ENCODE measurements at regions not wholly inside any gene's neighbourhood (a gene's known extent, or its start where the extent isn't known, plus 50 kb on each side); places are given as distances from the start of the nearest gene placed in this dataset.

GRCh38 chr16:8519179-8519578, 71.1 kb downstream of the TMEM114 start:
- H3K27ac Mint-ChIP-seq = no peak overlapping the region
- no peak for DNase-seq
- H3K9me3 Mint-ChIP-seq = no peaks in the 10 kb centered on the region
- ATAC-seq = no peak
- H3K27me3 Mint-ChIP-seq = peaks cover 8% of the 10 kb centered on the region
- H3K4me3 Mint-ChIP-seq = no peak overlapping the region
- H3K4me1 Mint-ChIP-seq = no peaks in the 10 kb centered on the region

GRCh38 chr16:8517280-8517679, 73.0 kb downstream of the TMEM114 start:
- no peak for ATAC-seq
- H3K4me3 Mint-ChIP-seq = no peak overlapping the region
- no peak overlapping the region for H3K27ac Mint-ChIP-seq
- H3K27me3 Mint-ChIP-seq = peaks cover 2% of the 10 kb centered on the region
- no peak for DNase-seq
- H3K9me3 Mint-ChIP-seq = no peaks in the 10 kb centered on the region
- H3K4me1 Mint-ChIP-seq = no peaks in the 10 kb centered on the region

- Mint-ChIP-seq H3K27me3 (no peaks in the 10 kb centered on the region), H3K4me3 (no peak overlapping the region), H3K27ac (no peak overlapping the region), H3K9me3 (no peaks in the 10 kb centered on the region), H3K4me1 (no peaks in the 10 kb centered on the region)
- DNase-seq (no peak), ATAC-seq (no peak)
These were observed 73.8 kb downstream of the TMEM114 start for GRCh38 chr16:8516471-8516870.

- H3K27me3 Mint-ChIP-seq = no peaks in the 10 kb centered on the region
- H3K27ac Mint-ChIP-seq = no peak overlapping the region
- H3K4me3 Mint-ChIP-seq = no peak overlapping the region
- H3K4me1 Mint-ChIP-seq = no peaks in the 10 kb centered on the region
- H3K9me3 Mint-ChIP-seq = no peaks in the 10 kb centered on the region
- ATAC-seq (no peak), DNase-seq (no peak)
These were observed 77.2 kb downstream of the TMEM114 start for GRCh38 chr16:8512941-8513624.

- H3K4me3 Mint-ChIP-seq = no peak overlapping the region
- DNase-seq = no peak
These were observed 78.8 kb downstream of the TMEM114 start for GRCh38 chr16:8511464-8511863.

GRCh38 chr16:8510160-8510559, 80.2 kb downstream of the TMEM114 start:
- H3K4me3 Mint-ChIP-seq = no peak overlapping the region
- no peaks in the 10 kb centered on the region for H3K9me3 Mint-ChIP-seq
- no peaks in the 10 kb centered on the region for H3K4me1 Mint-ChIP-seq
- peaks cover 22% of the 10 kb centered on the region for H3K27me3 Mint-ChIP-seq
- H3K27ac Mint-ChIP-seq = no peak overlapping the region
- DNase-seq (no peak), ATAC-seq (no peak)

More at GRCh38 chr16:8511464-8511863, 78.8 kb downstream of the TMEM114 start:
- no peak overlapping the region for H3K27ac Mint-ChIP-seq
- H3K9me3 Mint-ChIP-seq = no peaks in the 10 kb centered on the region
- no peaks in the 10 kb centered on the region for H3K4me1 Mint-ChIP-seq
- no peak for ATAC-seq
- H3K27me3 Mint-ChIP-seq = peaks cover 9% of the 10 kb centered on the region

- ATAC-seq (no peak), DNase-seq (no peak)
- Mint-ChIP-seq H3K4me3 (no peak overlapping the region), H3K27me3 (peaks cover 22% of the 10 kb centered on the region), H3K27ac (no peak overlapping the region), H3K9me3 (peaks cover 0 to 4% of the 10 kb centered on the region in 2 donors), H3K4me1 (no peaks in the 10 kb centered on the region)
These were observed 84.9 kb downstream of the TMEM114 start for GRCh38 chr16:8505327-8505991.

GRCh38 chr16:8502446-8502845, 87.9 kb downstream of the TMEM114 start:
- ATAC-seq = no peak

GRCh38 chr16:8500351-8500750, 90.0 kb downstream of the TMEM114 start:
- Mint-ChIP-seq H3K4me3 (no peak overlapping the region), H3K9me3 (peaks cover 0 to 4% of the 10 kb centered on the region in 2 donors), H3K4me1 (no peaks in the 10 kb centered on the region), H3K27me3 (peaks cover 2% of the 10 kb centered on the region), H3K27ac (no peak overlapping the region)
- DNase-seq (no peak), ATAC-seq (no peak)

More at GRCh38 chr16:8502446-8502845, 87.9 kb downstream of the TMEM114 start:
- Mint-ChIP-seq H3K4me3 (no peak overlapping the region), H3K9me3 (peaks cover 0 to 4% of the 10 kb centered on the region in 2 donors), H3K27ac (no peak overlapping the region), H3K27me3 (peaks cover 22% of the 10 kb centered on the region), H3K4me1 (no peaks in the 10 kb centered on the region)
- DNase-seq = no peak

- no peaks in the 10 kb centered on the region for H3K9me3 Mint-ChIP-seq
- peaks cover 7% of the 10 kb centered on the region for H3K27me3 Mint-ChIP-seq
- H3K4me3 Mint-ChIP-seq = no peak overlapping the region
- no peak overlapping the region for H3K27ac Mint-ChIP-seq
- DNase-seq (no peak), ATAC-seq (no peak)
- H3K4me1 Mint-ChIP-seq = no peaks in the 10 kb centered on the region
These were observed 93.9 kb downstream of the TMEM114 start for GRCh38 chr16:8496364-8496763.

- Mint-ChIP-seq H3K4me1 (no peaks in the 10 kb centered on the region), H3K27me3 (peaks cover 7% of the 10 kb centered on the region), H3K9me3 (no peaks in the 10 kb centered on the region), H3K4me3 (no peak overlapping the region), H3K27ac (no peak overlapping the region)
- ATAC-seq = no peak
- no peak for DNase-seq
These were observed 96.3 kb downstream of the TMEM114 start for GRCh38 chr16:8493972-8494371.

- no peak overlapping the region for H3K4me3 Mint-ChIP-seq
- no peaks in the 10 kb centered on the region for H3K4me1 Mint-ChIP-seq
- ATAC-seq = no peak
- H3K27ac Mint-ChIP-seq = no peak overlapping the region
- no peak for DNase-seq
- H3K9me3 Mint-ChIP-seq = peaks cover 0 to 7% of the 10 kb centered on the region in 2 donors
- H3K27me3 Mint-ChIP-seq = peaks cover 7% of the 10 kb centered on the region
These were observed 97.6 kb downstream of the TMEM114 start for GRCh38 chr16:8492690-8493089.

GRCh38 chr16:8489580-8489979, 100.7 kb downstream of the TMEM114 start:
- no peak overlapping the region for H3K4me3 Mint-ChIP-seq
- H3K27me3 Mint-ChIP-seq = peaks cover 7% of the 10 kb centered on the region
- no peaks in the 10 kb centered on the region for H3K4me1 Mint-ChIP-seq
- no peak for DNase-seq
- no peak for ATAC-seq
- peaks cover 5 to 25% of the 10 kb centered on the region in 2 donors for H3K9me3 Mint-ChIP-seq
- H3K27ac Mint-ChIP-seq = no peak overlapping the region

- H3K27ac Mint-ChIP-seq = no peak overlapping the region
- H3K9me3 Mint-ChIP-seq = peaks cover 5 to 25% of the 10 kb centered on the region in 2 donors
- no peak for ATAC-seq
- H3K4me3 Mint-ChIP-seq = no peak overlapping the region
- H3K4me1 Mint-ChIP-seq = no peaks in the 10 kb centered on the region
- H3K27me3 Mint-ChIP-seq = peaks cover 8% of the 10 kb centered on the region
- no peak for DNase-seq
These were observed 103.3 kb downstream of the TMEM114 start for GRCh38 chr16:8486985-8487384.

GRCh38 chr16:8483396-8483795, 106.9 kb downstream of the TMEM114 start:
- ATAC-seq (no peak), DNase-seq (no peak)
- Mint-ChIP-seq H3K4me3 (no peak overlapping the region), H3K9me3 (peaks cover 5 to 25% of the 10 kb centered on the region in 2 donors), H3K27me3 (peaks cover 8% of the 10 kb centered on the region), H3K27ac (no peak overlapping the region), H3K4me1 (no peaks in the 10 kb centered on the region)

- peaks cover 0 to 9% of the 10 kb centered on the region in 2 donors for H3K9me3 Mint-ChIP-seq
- no peak for DNase-seq
- H3K4me3 Mint-ChIP-seq = no peak overlapping the region
- H3K4me1 Mint-ChIP-seq = no peaks in the 10 kb centered on the region
- H3K27me3 Mint-ChIP-seq = peaks cover 8% of the 10 kb centered on the region
- ATAC-seq = no peak
- H3K27ac Mint-ChIP-seq = no peak overlapping the region
These were observed 108.5 kb downstream of the TMEM114 start for GRCh38 chr16:8481810-8482209.

All from stimulated activated naive CD8-positive, alpha-beta T cell treated with anti-CD3 and anti-CD28 coated beads, Interleukin-15, amount 100 ng/mL, for 72 hours (primary cell).